Neural cell (in vitro differentiated cells): ENCODE measurements at regions not wholly inside any gene's neighbourhood (a gene's known extent, or its start where the extent isn't known, plus 50 kb on each side); places are given as distances from the start of the nearest gene placed in this dataset.

Source experiments
- EP300 ChIP-seq: fragments of 450-650 bp; conservative IDR thresholded peaks from 2 replicates; pipeline ENCODE4 v1.6.1; 2014; ENCODE audit warnings: antibody characterized with exemption, mild to moderate bottlenecking, moderate library complexity; ENCODE audit not compliant: poor library complexity, severe bottlenecking
- EZH2 ChIP-seq: fragments of 200-600, 300-800 bp; shearing (Covaris generic), sonication (generic); IDR thresholded peaks from 2 replicates; pipeline ENCODE4 v1.6.1; 2014; ENCODE audit warnings: antibody characterized with exemption, low read length, borderline replicate concordance, mild to moderate bottlenecking; ENCODE audit not compliant: insufficient read depth, poor library complexity, severe bottlenecking
- MXI1 ChIP-seq: fragments of 450-650 bp; conservative IDR thresholded peaks from 2 replicates; pipeline ENCODE4 v1.6.1; 2014; ENCODE audit warnings: antibody characterized with exemption, mild to moderate bottlenecking; ENCODE audit not compliant: poor library complexity, severe bottlenecking
- POLR2AphosphoS5 ChIP-seq: IDR thresholded peaks from 2 replicates; pipeline ENCODE4 v1.6.1; 2012
- RAD21 ChIP-seq: fragments of 450-650 bp; conservative IDR thresholded peaks from 2 replicates; pipeline ENCODE4 v1.6.1; 2014; ENCODE audit warnings: antibody characterized with exemption, mild to moderate bottlenecking, moderate library complexity
- SMC3 ChIP-seq: fragments of 450-650 bp; conservative IDR thresholded peaks from 2 replicates; pipeline ENCODE4 v1.6.1; 2014; ENCODE audit warnings: antibody characterized with exemption, mild to moderate bottlenecking, moderate library complexity; ENCODE audit not compliant: poor library complexity
- TAF1 ChIP-seq: IDR thresholded peaks from 2 replicates; pipeline ENCODE4 v1.6.1; 2012; ENCODE audit warnings: low read depth
- TF ChIP-seq, protein P1 (sequence below): fragments of 450-650 bp; IDR thresholded peaks from 2 replicates; pipeline ENCODE4 v1.5.1; 2014; ENCODE audit warnings: antibody characterized with exemption, mild to moderate bottlenecking, moderate library complexity; ENCODE audit not compliant: poor library complexity, severe bottlenecking
- TF ChIP-seq, protein P2 (sequence below): IDR thresholded peaks from 2 replicates; pipeline ENCODE4 v1.6.1; 2012; ENCODE audit warnings: borderline replicate concordance

DNA sequence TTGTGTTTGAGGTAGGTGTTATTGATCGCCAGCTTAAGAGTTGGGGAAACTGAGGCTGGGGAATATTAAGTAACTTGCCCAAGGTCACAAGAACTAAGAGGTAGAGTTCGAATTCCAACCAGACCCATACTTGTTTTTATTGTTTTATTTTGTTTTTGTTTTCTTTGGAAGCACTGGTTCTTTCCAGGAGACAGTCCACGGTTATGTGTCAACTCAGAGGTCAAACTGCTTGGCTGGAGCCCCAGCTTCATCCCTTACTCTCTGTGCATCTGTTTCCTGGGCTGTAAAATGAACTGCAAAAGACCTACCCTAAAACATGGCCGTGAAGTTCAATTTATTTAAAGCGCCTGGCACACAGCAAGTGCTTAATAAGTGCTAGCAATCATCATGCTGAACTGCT is 74.4 kb upstream of the MAP1LC3B2 start:
- TF ChIP-seq, protein P1, sequence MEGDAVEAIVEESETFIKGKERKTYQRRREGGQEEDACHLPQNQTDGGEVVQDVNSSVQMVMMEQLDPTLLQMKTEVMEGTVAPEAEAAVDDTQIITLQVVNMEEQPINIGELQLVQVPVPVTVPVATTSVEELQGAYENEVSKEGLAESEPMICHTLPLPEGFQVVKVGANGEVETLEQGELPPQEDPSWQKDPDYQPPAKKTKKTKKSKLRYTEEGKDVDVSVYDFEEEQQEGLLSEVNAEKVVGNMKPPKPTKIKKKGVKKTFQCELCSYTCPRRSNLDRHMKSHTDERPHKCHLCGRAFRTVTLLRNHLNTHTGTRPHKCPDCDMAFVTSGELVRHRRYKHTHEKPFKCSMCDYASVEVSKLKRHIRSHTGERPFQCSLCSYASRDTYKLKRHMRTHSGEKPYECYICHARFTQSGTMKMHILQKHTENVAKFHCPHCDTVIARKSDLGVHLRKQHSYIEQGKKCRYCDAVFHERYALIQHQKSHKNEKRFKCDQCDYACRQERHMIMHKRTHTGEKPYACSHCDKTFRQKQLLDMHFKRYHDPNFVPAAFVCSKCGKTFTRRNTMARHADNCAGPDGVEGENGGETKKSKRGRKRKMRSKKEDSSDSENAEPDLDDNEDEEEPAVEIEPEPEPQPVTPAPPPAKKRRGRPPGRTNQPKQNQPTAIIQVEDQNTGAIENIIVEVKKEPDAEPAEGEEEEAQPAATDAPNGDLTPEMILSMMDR: no peak
- TF ChIP-seq SMC3 (no peak), EP300 (no peak), MXI1 (no peak), POLR2AphosphoS5 (no peak), EZH2 (no peak), TAF1 (no peak), RAD21 (no peak)
- TF ChIP-seq, protein P2, sequence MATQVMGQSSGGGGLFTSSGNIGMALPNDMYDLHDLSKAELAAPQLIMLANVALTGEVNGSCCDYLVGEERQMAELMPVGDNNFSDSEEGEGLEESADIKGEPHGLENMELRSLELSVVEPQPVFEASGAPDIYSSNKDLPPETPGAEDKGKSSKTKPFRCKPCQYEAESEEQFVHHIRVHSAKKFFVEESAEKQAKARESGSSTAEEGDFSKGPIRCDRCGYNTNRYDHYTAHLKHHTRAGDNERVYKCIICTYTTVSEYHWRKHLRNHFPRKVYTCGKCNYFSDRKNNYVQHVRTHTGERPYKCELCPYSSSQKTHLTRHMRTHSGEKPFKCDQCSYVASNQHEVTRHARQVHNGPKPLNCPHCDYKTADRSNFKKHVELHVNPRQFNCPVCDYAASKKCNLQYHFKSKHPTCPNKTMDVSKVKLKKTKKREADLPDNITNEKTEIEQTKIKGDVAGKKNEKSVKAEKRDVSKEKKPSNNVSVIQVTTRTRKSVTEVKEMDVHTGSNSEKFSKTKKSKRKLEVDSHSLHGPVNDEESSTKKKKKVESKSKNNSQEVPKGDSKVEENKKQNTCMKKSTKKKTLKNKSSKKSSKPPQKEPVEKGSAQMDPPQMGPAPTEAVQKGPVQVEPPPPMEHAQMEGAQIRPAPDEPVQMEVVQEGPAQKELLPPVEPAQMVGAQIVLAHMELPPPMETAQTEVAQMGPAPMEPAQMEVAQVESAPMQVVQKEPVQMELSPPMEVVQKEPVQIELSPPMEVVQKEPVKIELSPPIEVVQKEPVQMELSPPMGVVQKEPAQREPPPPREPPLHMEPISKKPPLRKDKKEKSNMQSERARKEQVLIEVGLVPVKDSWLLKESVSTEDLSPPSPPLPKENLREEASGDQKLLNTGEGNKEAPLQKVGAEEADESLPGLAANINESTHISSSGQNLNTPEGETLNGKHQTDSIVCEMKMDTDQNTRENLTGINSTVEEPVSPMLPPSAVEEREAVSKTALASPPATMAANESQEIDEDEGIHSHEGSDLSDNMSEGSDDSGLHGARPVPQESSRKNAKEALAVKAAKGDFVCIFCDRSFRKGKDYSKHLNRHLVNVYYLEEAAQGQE: no peak
